HG02588 (cell line): ENCODE measurements at regions not wholly inside any gene's neighbourhood (a gene's known extent, or its start where the extent isn't known, plus 50 kb on each side); places are given as distances from the start of the nearest gene placed in this dataset.
A peak's percentile ranks its signal among the peaks of the same experiment; 100 is the strongest.

Source experiments
- ATAC-seq: cut with Tn5 transposase; IDR thresholded peaks from one replicate; pipeline ENCODE4 v1.9.1; 2021; ENCODE audit warnings: mild to moderate bottlenecking, moderate library complexity; ENCODE audit not compliant: unreplicated experiment

DNA sequence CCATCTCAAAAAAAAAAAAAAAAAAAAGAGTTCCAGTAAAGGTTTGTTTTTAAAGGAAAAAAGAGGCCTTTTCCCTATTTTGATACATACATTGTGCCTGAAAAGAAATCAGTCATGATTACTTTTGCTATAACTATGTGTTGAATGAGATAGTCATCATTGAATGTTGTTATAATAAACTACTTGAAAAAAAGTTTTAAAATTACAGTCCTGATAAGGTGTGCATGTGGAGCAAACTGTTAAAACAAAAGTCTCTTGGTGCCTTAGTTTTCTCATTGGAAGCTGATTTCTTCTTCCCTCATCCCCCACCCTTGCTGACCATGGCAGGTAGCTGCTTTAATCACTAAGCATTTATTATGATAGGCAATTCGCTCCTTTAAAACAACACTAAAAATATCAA lies 172.3 kb upstream of the TBCA start:
- ATAC-seq, result no peak

DNA sequence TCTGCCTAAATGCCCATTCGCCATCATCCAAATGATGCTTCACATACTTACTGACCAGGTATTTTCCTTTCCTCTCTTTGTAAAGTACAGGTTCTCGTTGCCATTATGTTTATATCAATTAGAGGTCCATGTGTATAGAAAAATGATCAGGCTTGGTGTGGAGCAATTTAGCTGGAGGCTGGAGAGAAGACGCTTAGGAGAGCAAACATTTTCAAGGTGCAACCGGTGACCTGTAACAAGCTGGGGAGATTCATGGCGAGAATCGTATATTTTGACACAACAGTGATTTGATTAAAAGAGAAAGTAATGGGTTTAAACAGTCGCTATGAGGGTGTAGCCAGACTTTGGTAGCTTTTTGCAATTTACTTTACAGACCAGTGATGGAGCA lies 170.9 kb upstream of the TBCA start:
- ATAC-seq, result no peak

DNA sequence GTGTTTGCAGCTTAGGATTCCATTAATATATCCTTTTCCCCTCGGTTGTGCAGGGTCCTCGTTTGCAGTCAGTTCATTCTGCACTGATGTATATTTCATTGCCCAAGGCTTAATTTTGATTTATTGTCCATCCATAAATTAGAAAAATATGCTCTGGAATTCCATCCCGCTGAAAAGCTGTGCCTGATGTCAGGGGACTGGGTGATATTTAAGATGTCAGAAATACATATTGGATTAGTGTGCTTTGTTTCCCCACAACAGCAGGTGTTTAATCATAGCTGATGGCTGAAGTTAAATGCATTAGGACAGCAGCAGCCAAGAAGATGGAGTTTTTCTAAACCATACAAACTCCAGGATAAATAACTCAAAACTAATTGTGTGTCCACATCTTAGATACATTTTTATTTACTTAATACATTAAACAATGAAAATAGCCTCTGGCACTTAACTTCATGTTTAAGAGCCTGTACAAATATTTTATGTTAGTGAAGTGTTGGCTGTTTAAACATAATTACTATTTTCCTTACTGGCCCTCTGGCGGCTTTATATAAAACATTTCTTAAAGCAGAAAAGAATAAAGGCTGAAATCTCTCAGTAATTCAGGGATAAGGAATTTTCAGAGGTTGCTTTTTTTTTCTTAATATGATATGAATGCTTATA lies 170.4 kb upstream of the TBCA start:
- ATAC-seq, result no peak

DNA sequence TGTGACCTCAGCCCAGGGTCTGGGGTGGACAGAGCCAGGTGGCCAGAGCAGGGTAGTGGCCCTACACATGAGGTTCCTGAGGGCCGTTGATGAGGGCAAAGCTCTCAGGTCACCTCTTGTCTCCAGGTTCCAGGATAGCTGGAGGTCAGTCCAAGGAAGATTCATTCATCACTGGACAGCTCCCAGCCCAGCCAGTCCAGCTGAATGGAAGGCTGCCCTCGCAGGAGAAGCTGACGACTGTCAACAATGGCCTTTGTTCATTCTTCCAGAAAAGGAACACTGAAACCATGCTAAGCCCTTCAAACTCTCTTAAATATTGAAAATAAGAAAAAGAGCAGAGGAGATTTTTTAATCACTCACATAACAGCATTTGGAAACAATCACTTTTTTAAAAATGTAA lies 169.7 kb upstream of the TBCA start:
- no peak for ATAC-seq

DNA sequence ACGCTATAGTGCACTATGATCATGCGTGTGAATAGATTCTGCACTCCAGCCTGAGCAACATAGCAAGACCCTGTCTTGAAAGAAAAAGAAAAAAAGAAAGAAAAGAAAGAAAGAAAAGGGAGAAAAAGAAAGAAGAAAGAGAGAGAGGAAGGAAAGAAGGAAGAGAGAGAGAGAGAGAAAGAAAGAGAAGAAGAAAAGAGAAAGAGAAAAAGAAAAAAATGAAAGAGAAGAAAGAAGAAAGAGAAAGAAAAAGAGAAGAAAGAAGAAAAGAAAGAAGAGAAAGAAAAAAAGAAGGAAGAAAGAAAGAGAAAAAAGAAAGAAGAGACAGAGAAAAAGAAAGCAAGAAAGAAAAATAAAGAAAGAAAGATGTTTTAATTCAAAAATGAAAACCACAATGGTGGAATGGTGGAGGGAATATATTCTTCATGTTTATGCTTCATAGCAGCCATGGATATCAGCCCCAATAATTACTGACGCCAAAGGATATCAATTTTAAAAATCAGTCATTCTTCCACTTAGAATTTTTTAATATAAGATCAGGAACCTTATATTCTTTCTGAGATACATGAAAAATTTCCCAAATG lies 168.7 kb upstream of the TBCA start:
- no peak for ATAC-seq

DNA sequence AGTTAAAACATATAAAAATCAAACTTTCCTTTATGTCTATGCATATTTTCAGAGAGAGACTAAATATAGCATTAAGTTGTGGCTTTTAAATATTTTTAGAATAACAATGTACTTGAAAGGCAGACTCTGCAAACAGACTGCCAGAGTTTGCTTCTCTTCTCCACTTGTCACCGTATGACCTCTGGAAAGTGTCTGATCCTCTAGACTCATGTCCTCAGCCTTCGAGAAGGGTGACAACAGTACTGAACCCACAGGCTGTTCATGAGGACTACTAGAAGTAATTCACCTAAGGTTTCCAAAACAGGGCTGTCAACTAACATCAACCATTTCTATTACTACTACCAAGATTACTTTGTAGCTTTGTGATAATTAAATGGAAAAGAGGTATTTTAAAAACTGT lies 167.7 kb upstream of the TBCA start:
- no peak for ATAC-seq

DNA sequence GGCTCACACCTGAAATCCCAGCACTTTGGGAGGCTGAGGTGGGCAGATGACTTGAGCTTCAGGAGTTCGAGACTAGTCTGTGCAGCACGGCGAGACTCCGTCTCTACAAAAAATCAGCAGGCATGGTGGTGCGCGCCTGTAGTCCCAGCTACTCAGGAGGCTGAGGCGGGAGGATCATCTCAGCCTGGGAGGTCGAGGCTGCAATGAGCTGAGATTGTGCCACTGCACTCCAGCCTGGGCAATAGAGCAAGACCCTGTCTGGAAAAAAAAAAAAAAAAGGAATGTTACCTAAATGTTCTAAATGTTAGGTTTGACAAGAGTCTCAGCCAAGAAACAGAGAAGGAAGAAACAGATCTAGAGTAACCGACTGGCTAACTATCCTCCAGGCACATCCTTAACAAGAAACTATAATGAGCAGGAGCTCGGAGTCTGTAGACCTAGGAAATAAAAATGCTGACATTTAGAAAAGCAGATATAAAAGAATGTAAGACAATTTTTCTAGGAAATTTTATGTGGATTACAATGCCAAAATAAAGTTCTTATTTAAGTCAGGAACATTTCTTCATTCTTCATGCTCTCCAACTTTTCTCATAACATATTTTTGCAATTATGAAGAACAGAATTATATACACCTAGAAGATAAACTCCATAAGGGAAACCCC lies 166.6 kb upstream of the TBCA start:
- no peak for ATAC-seq

DNA sequence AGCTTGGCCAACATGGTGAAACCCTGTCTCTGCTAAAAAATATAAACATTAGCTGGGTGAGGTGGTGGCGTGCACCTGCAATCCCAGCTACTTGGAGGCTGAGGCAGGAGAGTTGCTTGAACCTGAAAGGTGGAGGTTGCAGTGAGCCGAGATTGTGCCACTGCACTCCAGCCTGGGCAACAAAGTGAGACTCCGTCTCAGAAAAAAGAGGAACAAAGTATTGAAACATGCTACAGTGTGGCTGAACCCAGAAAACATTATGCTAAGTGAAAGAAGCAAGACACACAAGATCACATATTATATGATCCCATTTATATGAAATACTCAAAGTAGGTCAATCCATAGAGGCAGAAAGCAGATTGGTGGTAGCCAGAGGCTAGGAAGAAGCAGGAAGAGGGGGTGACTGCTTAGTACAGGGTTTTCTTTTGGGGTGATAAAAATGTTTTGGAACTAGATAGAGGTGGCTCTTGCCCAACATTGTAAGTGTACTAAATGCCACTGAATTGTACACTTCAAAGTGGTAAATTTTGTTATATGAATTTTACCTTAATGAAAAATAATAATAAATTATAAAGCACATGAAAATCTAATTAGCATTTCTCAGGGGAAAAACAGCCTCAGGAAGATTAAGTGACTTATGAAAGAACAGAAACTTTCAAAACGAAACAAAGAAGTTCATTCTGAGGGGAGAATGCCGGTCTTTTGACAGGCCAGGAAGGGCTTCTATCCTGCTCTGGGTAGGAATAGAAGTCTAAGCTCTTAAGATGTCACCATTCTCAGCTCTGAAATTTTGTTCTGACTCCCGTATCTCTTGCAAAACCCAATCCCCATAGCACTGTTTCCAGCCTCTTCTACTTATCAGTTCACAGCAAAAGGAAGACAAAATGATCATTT lies 161.1 kb upstream of the TBCA start:
- peak; percentile 84 for ATAC-seq

DNA sequence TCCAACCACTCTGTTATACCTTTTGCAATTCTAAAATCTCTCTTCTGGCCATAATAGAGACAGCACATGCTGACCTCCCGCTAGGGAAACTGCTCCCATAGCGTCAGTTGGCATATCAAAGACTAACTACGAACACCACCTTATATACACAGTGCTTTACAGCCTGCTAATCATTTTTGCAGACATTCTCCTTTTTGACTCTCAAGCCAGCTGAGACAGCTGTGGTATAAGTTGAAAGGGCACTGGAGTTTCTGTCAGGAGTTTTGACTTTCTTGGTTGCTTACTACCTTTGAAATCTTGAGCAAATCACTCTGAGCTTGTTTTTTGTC lies 160.2 kb upstream of the TBCA start:
- peak; percentile 35 for ATAC-seq

DNA sequence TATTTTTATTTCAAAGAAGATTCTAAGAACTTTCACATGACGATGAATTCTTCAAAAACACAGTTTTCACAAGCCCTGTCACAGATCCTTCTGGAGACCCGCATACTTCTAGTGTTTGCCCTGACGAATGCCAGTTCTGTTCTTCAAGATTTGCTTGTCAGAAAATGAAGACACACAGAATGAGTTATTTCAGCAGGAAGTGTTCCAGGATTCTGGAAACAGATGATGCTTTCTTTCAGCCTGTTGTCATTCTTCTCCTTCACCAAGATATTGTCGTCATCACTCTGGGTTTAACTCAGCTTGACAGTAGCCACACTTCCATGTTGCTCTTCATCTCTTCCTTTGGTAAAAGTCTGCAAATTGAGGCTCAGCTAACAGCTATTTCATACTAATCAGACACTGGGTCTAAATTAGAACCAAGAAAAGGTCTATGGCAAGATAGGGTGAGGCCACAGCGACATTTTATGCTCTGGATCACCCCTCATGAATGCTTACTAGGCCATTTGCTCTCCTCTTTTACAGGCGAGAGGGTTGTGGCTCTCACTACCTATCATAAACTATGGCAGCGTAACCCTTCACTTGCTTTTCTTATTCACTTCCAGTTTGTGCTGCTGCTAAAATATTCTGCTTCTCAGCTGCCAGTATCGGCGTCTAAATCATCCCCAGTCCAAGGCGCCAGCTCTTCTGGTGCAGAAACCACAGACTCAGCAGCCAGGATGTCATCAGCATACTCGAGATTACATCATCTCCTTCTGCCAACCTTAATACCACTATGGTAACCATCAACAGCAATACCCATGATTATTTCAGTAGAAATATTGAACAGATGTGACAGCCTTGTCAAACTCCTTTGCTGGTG lies 159.6 kb upstream of the TBCA start:
- ATAC-seq, result peak; percentile 59

DNA sequence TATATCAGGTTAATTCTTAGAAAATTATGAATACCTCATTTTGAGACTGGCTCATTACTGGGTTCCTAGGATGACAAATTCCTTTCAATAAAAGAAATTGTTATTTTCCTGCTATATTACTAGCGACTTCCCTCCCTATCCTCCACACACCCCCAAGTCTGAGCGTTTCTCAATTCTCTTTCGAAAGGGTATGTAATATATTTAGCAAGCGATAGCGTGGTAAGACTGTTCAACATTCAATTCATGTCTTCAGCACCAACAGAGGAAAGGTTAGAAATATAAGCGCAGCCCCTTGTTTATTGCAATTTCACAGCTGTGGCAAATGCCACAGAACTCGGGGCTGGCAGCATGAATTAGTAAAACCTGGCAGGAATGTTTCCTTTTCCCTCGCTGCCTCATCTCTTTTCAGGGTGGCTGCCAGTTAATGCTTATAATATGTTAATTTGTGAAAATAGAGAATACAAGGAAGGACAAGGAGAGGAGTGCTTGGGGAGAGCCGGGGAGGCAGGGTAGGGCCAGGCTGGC lies 152.7 kb upstream of the TBCA start:
- no peak for ATAC-seq

DNA sequence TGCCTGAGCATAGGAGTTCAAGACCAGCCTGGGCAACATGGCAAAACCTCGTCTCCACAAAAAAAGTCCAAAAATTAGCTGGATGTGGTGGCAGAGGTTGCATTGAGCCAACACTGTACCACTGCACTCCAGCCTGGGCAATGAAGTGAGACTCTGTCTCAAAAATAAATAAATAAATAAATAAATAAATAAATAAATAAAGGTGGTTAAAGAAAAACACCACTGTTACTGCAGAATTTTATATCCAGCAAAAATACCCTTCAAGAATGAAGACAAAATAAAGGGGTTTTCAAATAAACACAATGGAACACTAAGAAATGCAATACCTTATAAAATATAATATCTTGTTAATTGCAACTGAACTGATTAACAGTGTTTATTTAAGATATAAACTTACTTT lies 150.2 kb upstream of the TBCA start:
- ATAC-seq, result no peak

DNA sequence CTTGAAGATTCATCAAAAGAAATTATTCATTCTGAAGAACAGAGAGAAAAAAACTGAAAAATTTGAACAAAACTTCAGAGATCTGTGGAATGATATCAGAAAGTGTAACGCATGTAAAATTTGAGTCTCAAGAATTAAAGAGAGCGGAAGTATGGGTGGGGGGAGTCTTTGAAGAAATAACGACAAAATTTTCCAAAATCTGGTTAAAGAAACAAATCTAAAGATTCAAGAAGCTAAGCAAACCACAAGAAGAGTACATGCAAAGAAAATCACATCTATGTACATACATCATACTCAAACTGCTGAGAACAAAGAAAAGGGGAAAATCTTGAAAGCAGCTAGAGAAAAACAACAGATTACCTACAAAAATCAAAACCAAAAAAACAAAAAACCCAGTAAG lies 149.4 kb upstream of the TBCA start:
- ATAC-seq, result no peak

DNA sequence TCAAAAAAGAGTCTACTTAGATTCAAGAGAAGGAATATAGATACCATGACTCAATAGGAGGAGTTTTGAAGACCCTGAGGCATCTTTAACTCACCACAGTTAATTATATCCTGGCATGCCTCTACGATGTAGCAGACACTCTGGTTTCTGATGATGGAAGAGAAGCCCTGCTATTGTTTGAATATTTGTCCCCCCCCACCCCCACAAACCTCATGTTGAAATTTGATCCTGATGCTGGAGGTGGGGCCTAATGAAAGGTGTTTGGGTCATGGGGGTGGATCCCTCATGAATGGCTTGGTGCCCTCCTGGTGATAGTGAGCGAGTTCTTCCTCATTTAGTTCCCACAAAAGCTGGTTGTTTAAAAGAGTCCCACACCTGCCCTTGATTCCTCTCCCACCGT lies 147.9 kb upstream of the TBCA start:
- ATAC-seq, result no peak

DNA sequence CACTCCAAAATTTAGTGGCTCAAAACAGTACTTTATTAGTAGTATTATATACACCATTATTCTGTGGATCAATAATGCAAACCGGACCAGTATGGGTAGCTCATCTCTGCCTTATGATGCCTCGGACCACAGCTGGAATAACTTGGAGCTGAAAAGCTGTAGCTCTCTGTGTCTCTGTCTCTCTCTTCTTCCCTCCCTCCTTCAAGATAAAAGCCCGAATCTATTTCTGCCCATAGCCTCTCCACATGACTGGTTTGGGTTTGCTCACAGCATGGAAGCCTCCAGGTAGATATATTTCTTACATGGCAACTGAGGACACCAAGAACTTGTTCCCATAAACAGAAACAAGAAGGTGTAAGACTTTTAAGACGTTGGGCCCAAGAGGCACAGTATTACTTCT lies 147.5 kb upstream of the TBCA start:
- no peak for ATAC-seq

DNA sequence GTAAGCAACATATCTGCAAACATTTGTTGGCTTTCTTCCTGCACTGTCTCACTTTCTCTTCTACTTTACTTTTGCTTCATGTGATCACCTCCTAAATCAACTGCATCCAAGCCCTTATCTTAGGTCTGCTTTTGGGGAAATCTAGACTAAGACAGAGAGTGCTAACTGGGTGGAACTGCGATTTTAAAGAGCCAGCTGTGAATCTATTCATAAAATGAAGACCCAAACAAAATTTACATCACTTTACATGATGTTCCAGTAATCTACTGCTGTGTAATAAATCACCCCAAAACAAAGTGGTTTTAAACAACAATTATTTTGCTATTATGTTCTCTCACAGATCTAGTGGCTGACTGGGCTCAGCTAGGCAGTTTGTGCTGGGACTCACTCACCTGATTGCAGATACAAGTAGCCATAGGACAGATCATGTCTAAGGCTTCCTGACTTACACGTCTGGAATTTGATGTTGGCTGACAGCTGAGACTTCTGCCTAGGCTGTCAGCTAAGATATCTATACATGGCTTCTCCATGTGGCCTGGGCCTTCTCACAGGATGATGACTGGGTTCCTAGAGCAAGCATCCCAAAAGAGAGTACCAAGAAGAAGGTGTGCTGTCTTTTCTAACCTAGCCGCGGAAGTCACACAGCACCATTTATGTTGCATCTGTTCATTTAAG lies 145.1 kb upstream of the TBCA start:
- ATAC-seq, result no peak

DNA sequence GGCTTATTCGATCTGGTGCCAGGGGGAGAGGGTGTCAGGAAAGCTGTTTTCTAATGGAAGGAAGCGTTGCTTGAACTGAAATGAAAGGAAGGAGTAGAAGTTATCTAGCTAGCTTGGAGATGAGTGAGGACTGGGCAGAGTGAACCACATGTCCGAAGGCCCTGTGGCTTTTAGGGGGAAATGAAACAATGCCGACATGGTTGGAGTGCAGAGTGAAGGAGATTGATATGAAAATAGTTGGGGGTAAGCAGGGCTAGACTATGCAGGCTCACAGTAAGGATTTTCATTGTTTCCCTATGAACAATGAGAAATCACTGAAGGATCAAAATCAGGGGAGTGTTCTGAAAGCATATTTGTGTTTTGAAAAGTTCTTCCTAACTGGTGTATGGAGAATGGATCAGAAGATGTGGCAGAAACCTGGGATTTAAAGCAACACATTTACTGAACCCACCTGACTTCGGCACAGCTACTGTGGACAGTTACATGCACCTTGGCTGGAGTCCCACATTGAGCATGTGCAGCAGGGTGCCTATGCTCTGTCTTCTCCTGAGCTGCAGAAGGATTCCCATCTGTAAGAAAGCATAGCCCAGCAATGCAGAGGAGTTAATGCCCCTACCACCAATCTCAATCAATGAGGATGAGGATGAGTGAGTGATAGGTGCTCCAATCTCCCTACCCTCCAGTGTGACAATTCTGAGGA lies 144.4 kb upstream of the TBCA start:
- ATAC-seq, result no peak

DNA sequence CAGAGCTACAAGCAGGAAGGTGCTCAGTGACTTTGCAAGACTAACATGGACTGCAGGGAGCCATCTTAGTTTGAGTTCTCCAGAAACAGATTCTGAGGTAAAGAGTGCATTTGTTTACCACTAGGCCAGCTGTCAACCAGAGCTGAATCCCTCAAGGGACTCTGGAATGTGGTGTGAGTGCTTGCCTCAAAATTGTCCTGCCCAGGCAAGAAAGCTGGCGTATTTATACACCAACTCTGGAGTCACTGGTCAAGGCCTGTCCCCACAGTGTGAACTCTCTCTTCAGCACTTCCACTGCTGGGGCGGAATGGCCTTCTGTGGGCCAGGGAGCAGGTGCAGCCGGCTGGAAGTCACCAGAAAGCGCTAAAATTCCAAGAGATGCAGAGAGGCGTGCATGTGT lies 139.2 kb upstream of the TBCA start:
- no peak for ATAC-seq

DNA sequence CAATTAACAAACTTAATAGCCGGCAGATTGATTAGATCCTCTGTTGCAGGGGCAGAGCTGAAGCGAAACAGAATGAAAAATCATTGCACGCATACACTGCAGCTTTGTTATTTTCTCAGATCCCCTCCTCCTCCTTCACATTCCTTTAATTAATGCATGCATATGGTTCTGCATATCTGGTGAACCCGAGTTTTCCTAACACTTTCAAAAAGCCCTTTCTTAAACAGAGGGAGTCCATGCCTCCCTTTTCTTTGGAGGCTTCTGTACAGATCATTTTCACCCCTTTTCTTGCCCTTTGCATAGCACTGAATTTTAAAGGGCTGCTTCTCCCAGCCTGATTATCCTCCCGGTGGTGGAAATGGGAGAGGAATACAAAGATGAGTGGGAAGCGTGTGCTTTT lies 136.6 kb upstream of the TBCA start:
- ATAC-seq, result no peak
